ENCODE measurements at regions not wholly inside any gene's neighbourhood (a gene's known extent, or its start where the extent isn't known, plus 50 kb on each side); places are given as distances from the start of the nearest gene placed in this dataset.

DNA sequence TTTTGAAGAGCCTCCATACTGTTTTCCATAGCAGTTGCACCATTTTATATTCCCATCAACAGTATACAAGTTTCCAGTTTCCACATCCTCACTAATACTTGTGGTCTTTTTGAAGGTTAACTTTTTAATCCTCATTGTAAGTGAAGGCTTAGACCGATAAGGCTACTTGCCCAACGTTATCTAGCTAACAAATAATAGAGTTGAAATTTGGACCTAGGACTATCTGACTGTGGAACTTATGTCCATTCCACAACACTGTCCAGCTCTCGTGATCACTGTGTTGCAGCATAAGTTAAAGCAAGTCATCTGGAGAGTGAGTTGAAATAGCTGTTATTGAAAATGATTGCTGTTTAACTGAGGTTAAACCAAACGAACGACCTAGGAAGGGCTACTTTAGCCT is 84.0 kb downstream of the ZNF92 start:
- no peak overlapping the region for H2BK5ac ChIP-seq (ENCODE audit: low read depth, low read length)
- no peak overlapping the region for H2AFZ ChIP-seq (ENCODE audit: low read length)
- ChIA-PET POLR2A (ENCODE audit: partially characterized antibody) (no interaction called here), CTCF (ENCODE audit: partially characterized antibody) (interaction anchor here (0.6 kb wide), 1 partner anchor 265 kb away, joined by 4 read pairs; no protein-coding TSS in a partner anchor)
- no peak overlapping the region for H4K91ac ChIP-seq (replicated peaks; ENCODE audit: insufficient read length, low read length)
- H3K4me2 ChIP-seq (ENCODE audit: insufficient read depth in 1 of 2, low read depth in 2 of 2, low read length in 2 of 2) = no peak overlapping the region
- no peak overlapping the region for H2BK15ac ChIP-seq (ENCODE audit: low read length)
- no peak overlapping the region for H2BK12ac ChIP-seq (ENCODE audit: low read depth, low read length)
- H3K36me3 ChIP-seq (ENCODE audit: control insufficient read depth in 2 of 4, insufficient read depth in 4 of 4, low read length in 3 of 4) = no peaks in the 10 kb centered on the region
- H3K56ac ChIP-seq (replicated peaks; ENCODE audit: insufficient read length, low read depth, low read length) = no peak overlapping the region
- no peak for FAIRE-seq
- no peak for TF ChIP-seq POU5F1 (IDR thresholded peaks at IDR 0.05; ENCODE audit: low read depth, low read length)
- TF ChIP-seq TCF12 (IDR thresholded peaks at IDR 0.05; ENCODE audit: low read depth, low read length) = no peak
- TF ChIP-seq TAF1 (IDR thresholded peaks at IDR 0.05; ENCODE audit: low read depth, low read length) = no peak
- no peak for TF ChIP-seq RBBP5 (IDR thresholded peaks at IDR 0.05; ENCODE audit: borderline replicate concordance, low read depth, low read length)
- TF ChIP-seq, protein P1, sequence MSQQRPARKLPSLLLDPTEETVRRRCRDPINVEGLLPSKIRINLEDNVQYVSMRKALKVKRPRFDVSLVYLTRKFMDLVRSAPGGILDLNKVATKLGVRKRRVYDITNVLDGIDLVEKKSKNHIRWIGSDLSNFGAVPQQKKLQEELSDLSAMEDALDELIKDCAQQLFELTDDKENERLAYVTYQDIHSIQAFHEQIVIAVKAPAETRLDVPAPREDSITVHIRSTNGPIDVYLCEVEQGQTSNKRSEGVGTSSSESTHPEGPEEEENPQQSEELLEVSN (IDR thresholded peaks at IDR 0.05) = no peak
- TF ChIP-seq SAP30 (IDR thresholded peaks at IDR 0.05; ENCODE audit: insufficient read depth, insufficient replicate concordance, low read length) = no peak
- no peak for TF ChIP-seq JUND (IDR thresholded peaks at IDR 0.05; ENCODE audit: low read length)
- no peak for TF ChIP-seq KDM5A (IDR thresholded peaks at IDR 0.05; ENCODE audit: low read length)
- no peak for TF ChIP-seq SP4 (IDR thresholded peaks at IDR 0.05; ENCODE audit: low read length)
- TF ChIP-seq HDAC6 (IDR thresholded peaks at IDR 0.05; ENCODE audit: low read depth, low read length) = no peak
- no peak for TF ChIP-seq CTCF (IDR thresholded peaks at IDR 0.05; ENCODE audit: control extremely low read depth in 1 of 3, insufficient read depth in 1 of 3, low read depth in 1 of 3, low read length in 3 of 3)
- no peak for TF ChIP-seq RXRA (IDR thresholded peaks at IDR 0.05; ENCODE audit: insufficient read depth, low read depth, low read length)
- H2BK120ac ChIP-seq (replicated peaks; ENCODE audit: low read depth, low read length) = no peak overlapping the region
- no peaks in the 10 kb centered on the region for H3K23me2 ChIP-seq (ENCODE audit: low read depth, low read length)
- no peak overlapping the region for H3K14ac ChIP-seq (ENCODE audit: insufficient read length)
- no peak overlapping the region for H2BK20ac ChIP-seq (ENCODE audit: low read length)
- no peak for DNase-seq (ENCODE audit: low read depth in 1 of 2, low spot score in 2 of 2)
- no peak overlapping the region for H4K8ac ChIP-seq (ENCODE audit: extremely low read depth, insufficient read depth, low read length)
- H3K79me1 ChIP-seq (ENCODE audit: low read depth, low read length) = no peaks in the 10 kb centered on the region
- no peaks in the 10 kb centered on the region for H3K9me3 ChIP-seq (ENCODE audit: insufficient read depth in 2 of 2, low read depth in 1 of 2, low read length in 1 of 2)
- 90% methylated on average over 5 of the region's 5 CpGs; no CpG with 5 or more reads in 1 of the 2 experiments for WGBS, 2 experiments (ENCODE audit: extremely low coverage in 1 of 2, insufficient coverage in 1 of 2, insufficient read length in 1 of 2, insufficient replicate concordance in 2 of 2, low coverage in 1 of 2, low lambda C conversion rate in 2 of 2, missing lambda C conversion rate in 1 of 2)
- H3K27ac ChIP-seq (ENCODE audit: low read depth, low read length) = no peak overlapping the region
- H4K5ac ChIP-seq (ENCODE audit: insufficient read length, low read depth, low read length) = no peak overlapping the region
- no peak overlapping the region for H2AK5ac ChIP-seq (ENCODE audit: low read depth, low read length)
- H3K9ac ChIP-seq (replicated peaks in 1 of 4; ENCODE audit: extremely low read depth in 1 of 4, low read depth in 3 of 4, low read length in 3 of 4) = no peak overlapping the region
- no peak overlapping the region for H3K4me3 ChIP-seq (ENCODE audit: extremely low read depth in 1 of 4, insufficient read depth in 2 of 4, low read depth in 3 of 4, low read length in 4 of 4)
- H3K4me1 ChIP-seq (replicated peaks in 1 of 4; ENCODE audit: control insufficient read depth in 3 of 4, insufficient read depth in 4 of 4, low read length in 3 of 4) = no peaks in the 10 kb centered on the region
- no peaks in the 10 kb centered on the region for H3K79me2 ChIP-seq (ENCODE audit: control insufficient read depth in 1 of 2, insufficient read depth in 2 of 2, low read length in 2 of 2)
- H3K4ac ChIP-seq (replicated peaks; ENCODE audit: insufficient read length, low read depth, low read length) = no peak overlapping the region
- no peaks in the 10 kb centered on the region for H4K20me1 ChIP-seq (replicated peaks in 1 of 2; ENCODE audit: control insufficient read depth in 1 of 2, insufficient read depth in 2 of 2, low read length in 2 of 2)
- no peak overlapping the region for H3K18ac ChIP-seq (ENCODE audit: extremely low read depth, low read length)
- no peaks in the 10 kb centered on the region for H3K27me3 ChIP-seq (replicated peaks in 1 of 4; ENCODE audit: control insufficient read depth in 3 of 4, extremely low read depth in 1 of 4, insufficient read depth in 3 of 4, low read length in 3 of 4)
- no peak overlapping the region for H3K23ac ChIP-seq (ENCODE audit: insufficient read length)

All from H1 (cell line).